ENCODE measurements at regions not wholly inside any gene's neighbourhood (a gene's known extent, or its start where the extent isn't known, plus 50 kb on each side); places are given as distances from the start of the nearest gene placed in this dataset.

- no peak for DNase-seq (ENCODE audit: low spot score)
- H3K27me3 Mint-ChIP-seq (ENCODE audit: unreplicated experiment): peaks cover 6% of the 10 kb centered on the region
- no peaks in the 10 kb centered on the region for H3K9me3 Mint-ChIP-seq (ENCODE audit: unreplicated experiment)
- H3K27ac Mint-ChIP-seq (ENCODE audit: unreplicated experiment): no peak overlapping the region
- H3K4me3 Mint-ChIP-seq (ENCODE audit: unreplicated experiment): no peak overlapping the region
- no peak for TF ChIP-seq CTCF (IDR thresholded peaks at IDR 0.05; ENCODE audit: unreplicated experiment)
- H3K36me3 Mint-ChIP-seq (ENCODE audit: low read depth, unreplicated experiment): peaks cover 5% of the 10 kb centered on the region
- H3K4me1 Mint-ChIP-seq (ENCODE audit: unreplicated experiment): peaks cover 8% of the 10 kb centered on the region
Observed at GRCh38 chr1:22276396-22276748, 133.5 kb upstream of the WNT4 start.

GRCh38 chr1:22277662-22278061 lies 134.8 kb upstream of the WNT4 start:
- no peak overlapping the region for H3K27ac Mint-ChIP-seq (ENCODE audit: unreplicated experiment)
- H3K9me3 Mint-ChIP-seq (ENCODE audit: unreplicated experiment): no peaks in the 10 kb centered on the region
- no peak for DNase-seq (ENCODE audit: low spot score)
- no peak overlapping the region for H3K4me3 Mint-ChIP-seq (ENCODE audit: unreplicated experiment)
- no peak for TF ChIP-seq CTCF (IDR thresholded peaks at IDR 0.05; ENCODE audit: unreplicated experiment)
- H3K36me3 Mint-ChIP-seq (ENCODE audit: low read depth, unreplicated experiment): peaks cover 5% of the 10 kb centered on the region
- peaks cover 3% of the 10 kb centered on the region for H3K4me1 Mint-ChIP-seq (ENCODE audit: unreplicated experiment)
- peaks cover 7% of the 10 kb centered on the region for H3K27me3 Mint-ChIP-seq (ENCODE audit: unreplicated experiment)

GRCh38 chr1:22279735-22280134 lies 136.8 kb upstream of the WNT4 start:
- no peak for DNase-seq (ENCODE audit: low spot score)
- Mint-ChIP-seq H3K9me3 (ENCODE audit: unreplicated experiment) (no peaks in the 10 kb centered on the region), H3K4me1 (ENCODE audit: unreplicated experiment) (no peaks in the 10 kb centered on the region), H3K4me3 (ENCODE audit: unreplicated experiment) (no peak overlapping the region), H3K27me3 (ENCODE audit: unreplicated experiment) (peaks cover 5% of the 10 kb centered on the region), H3K27ac (ENCODE audit: unreplicated experiment) (no peak overlapping the region), H3K36me3 (ENCODE audit: low read depth, unreplicated experiment) (no peaks in the 10 kb centered on the region)
- TF ChIP-seq CTCF (IDR thresholded peaks at IDR 0.05; ENCODE audit: unreplicated experiment): no peak

GRCh38 chr1:22280526-22280925 lies 137.6 kb upstream of the WNT4 start:
- H3K36me3 Mint-ChIP-seq (ENCODE audit: low read depth, unreplicated experiment): no peaks in the 10 kb centered on the region
- no peak for TF ChIP-seq CTCF (IDR thresholded peaks at IDR 0.05; ENCODE audit: unreplicated experiment)

GRCh38 chr1:22281521-22282363 lies 138.8 kb upstream of the WNT4 start:
- DNase-seq (ENCODE audit: low spot score): no peak
- no peak for TF ChIP-seq CTCF (IDR thresholded peaks at IDR 0.05; ENCODE audit: unreplicated experiment)
- Mint-ChIP-seq H3K27me3 (ENCODE audit: unreplicated experiment) (peaks cover 5% of the 10 kb centered on the region), H3K4me3 (ENCODE audit: unreplicated experiment) (peak overlapping the region; percentile 14), H3K36me3 (ENCODE audit: low read depth, unreplicated experiment) (no peaks in the 10 kb centered on the region), H3K9me3 (ENCODE audit: unreplicated experiment) (no peaks in the 10 kb centered on the region), H3K4me1 (ENCODE audit: unreplicated experiment) (no peaks in the 10 kb centered on the region), H3K27ac (ENCODE audit: unreplicated experiment) (no peak overlapping the region)

More at GRCh38 chr1:22280526-22280925, 137.6 kb upstream of the WNT4 start:
- Mint-ChIP-seq H3K4me1 (ENCODE audit: unreplicated experiment) (no peaks in the 10 kb centered on the region), H3K27me3 (ENCODE audit: unreplicated experiment) (peaks cover 5% of the 10 kb centered on the region), H3K4me3 (ENCODE audit: unreplicated experiment) (peak overlapping the region; percentile 9), H3K9me3 (ENCODE audit: unreplicated experiment) (no peaks in the 10 kb centered on the region), H3K27ac (ENCODE audit: unreplicated experiment) (no peak overlapping the region)
- DNase-seq (ENCODE audit: low spot score): no peak

Measured in endothelial cell (in vitro differentiated cells).